Psoas muscle (tissue), 7 donors: ENCODE measurements at regions not wholly inside any gene's neighbourhood (a gene's known extent, or its start where the extent isn't known, plus 50 kb on each side); places are given as distances from the start of the nearest gene placed in this dataset.
"Not testable (repeated sequence)": the region's sequence is repeated elsewhere in the genome, so short reads cannot be mapped to it uniquely, and the experiment has no call there.

Experiments
- ATAC-seq, 4 donors: fragments of 200-7000 bp; cut with Tn5 transposase; one replicate each; pipeline ENCODE4 v1.9.1; 2020; ENCODE audit warnings: moderate library complexity in 3 of 4, mild to moderate bottlenecking in 2 of 4
- DNase-seq, 2 donors: peaks; one replicate each; pipeline ENCODE4 v3.0.0-alpha.2; 2020
- H3K27ac ChIP-seq: fragments of 200-600 bp; one replicate; pipeline ENCODE4 v1.8.0; 2022
- H3K27me3 ChIP-seq, 3 donors: fragments of 200-600 bp in 1 of 3; one replicate each; pipeline versions ENCODE4 v1.6.1 to v1.8.0; 2013 to 2022; ENCODE audit warnings: low read length in 2 of 3, mild to moderate bottlenecking in 2 of 3, moderate library complexity in 1 of 3; ENCODE audit not compliant: insufficient read depth in 3 of 3
- H3K36me3 ChIP-seq, 2 donors: fragments of 200-600 bp in 1 of 2; one replicate each; pipeline versions ENCODE4 v1.6.1 to v1.8.0; 2013 to 2022; ENCODE audit warnings: low read depth in 1 of 2, mild to moderate bottlenecking in 1 of 2, moderate library complexity in 1 of 2; ENCODE audit not compliant: insufficient read depth in 1 of 2
- H3K4me1 ChIP-seq: fragments of 200-600 bp; one replicate; pipeline ENCODE4 v1.8.0; 2022
- H3K4me3 ChIP-seq: fragments of 200-600 bp; one replicate; pipeline ENCODE4 v1.8.0; 2022; ENCODE audit warnings: mild to moderate bottlenecking
- H3K9me3 ChIP-seq: fragments of 200-600 bp; one replicate; pipeline ENCODE4 v1.8.0; 2022
- WGBS, 3 donors: extraction: QIAGEN DNeasy Blood & Tissue Kit; methylation state at CpG; one replicate each; pipeline versions ENCODE4 v1.1.6 to v1.1.7; 2013; 5-methylcytosine and 5-hydroxymethylcytosine counted together
- intact Hi-C, 2 donors: fragments of 100-400 bp; cut with DNase I; formaldehyde crosslinking; loops; one replicate each; pipeline versions ENCODE4 v1.11.0 to v1.14.2; 2022
- TF ChIP-seq, protein P1 (sequence below): fragments of 200-600 bp; IDR thresholded peaks from one replicate; pipeline ENCODE4 v1.8.0; 2022; ENCODE audit warnings: antibody characterized with exemption
- donor health status: healthy with polysubstance abuse.
- donor health status: DM: no; HTN: no; CAD: no; lungs with moderate emphysema.
- donor health status: Bipolar disorder and iron deficiency.
- donor health status: healthy.
- donor health status: DM: yes; HTN: yes; CAD: no.
- donor health status: DM: no; HTN: no; CAD: no.
- donor health status: DM: yes; HTN: yes; CAD: no.

DNA sequence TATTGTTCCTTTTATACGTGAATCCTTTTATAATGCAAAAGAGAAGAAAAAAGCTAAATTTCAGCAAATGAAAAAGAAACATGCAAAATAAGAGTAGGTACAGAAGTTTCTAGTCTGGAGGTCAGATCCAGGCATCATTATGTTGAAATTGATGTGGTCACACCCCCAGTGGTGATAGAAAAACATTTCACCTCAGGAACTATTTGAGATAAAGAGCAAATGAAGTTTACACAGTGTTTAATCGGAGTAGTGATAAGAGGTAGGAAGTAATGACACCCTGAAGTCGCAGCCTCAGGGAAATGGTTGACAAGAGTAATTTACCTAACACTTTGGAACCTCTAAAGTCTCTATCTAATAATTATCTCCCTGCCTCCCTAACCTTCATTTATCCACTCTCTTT, 536.0 kb upstream of the STEAP1 start:
- TF ChIP-seq, protein P1, sequence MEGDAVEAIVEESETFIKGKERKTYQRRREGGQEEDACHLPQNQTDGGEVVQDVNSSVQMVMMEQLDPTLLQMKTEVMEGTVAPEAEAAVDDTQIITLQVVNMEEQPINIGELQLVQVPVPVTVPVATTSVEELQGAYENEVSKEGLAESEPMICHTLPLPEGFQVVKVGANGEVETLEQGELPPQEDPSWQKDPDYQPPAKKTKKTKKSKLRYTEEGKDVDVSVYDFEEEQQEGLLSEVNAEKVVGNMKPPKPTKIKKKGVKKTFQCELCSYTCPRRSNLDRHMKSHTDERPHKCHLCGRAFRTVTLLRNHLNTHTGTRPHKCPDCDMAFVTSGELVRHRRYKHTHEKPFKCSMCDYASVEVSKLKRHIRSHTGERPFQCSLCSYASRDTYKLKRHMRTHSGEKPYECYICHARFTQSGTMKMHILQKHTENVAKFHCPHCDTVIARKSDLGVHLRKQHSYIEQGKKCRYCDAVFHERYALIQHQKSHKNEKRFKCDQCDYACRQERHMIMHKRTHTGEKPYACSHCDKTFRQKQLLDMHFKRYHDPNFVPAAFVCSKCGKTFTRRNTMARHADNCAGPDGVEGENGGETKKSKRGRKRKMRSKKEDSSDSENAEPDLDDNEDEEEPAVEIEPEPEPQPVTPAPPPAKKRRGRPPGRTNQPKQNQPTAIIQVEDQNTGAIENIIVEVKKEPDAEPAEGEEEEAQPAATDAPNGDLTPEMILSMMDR, result no peak
- no peaks in the 10 kb centered on the region for H3K4me1 ChIP-seq
- H3K4me3 ChIP-seq, result no peak overlapping the region
- H3K27ac ChIP-seq, result no peak overlapping the region
- ATAC-seq (no peak), DNase-seq (no peak)
- H3K27me3 ChIP-seq, result no peaks in the 10 kb centered on the region
- WGBS, 3 donors, result 60 to 71% (median 62%) methylated on average over 3 of the region's 3 CpGs
- intact Hi-C loops, result no loop called here
- H3K36me3 ChIP-seq, result no peaks in the 10 kb centered on the region
- H3K9me3 ChIP-seq, result no peaks in the 10 kb centered on the region

DNA sequence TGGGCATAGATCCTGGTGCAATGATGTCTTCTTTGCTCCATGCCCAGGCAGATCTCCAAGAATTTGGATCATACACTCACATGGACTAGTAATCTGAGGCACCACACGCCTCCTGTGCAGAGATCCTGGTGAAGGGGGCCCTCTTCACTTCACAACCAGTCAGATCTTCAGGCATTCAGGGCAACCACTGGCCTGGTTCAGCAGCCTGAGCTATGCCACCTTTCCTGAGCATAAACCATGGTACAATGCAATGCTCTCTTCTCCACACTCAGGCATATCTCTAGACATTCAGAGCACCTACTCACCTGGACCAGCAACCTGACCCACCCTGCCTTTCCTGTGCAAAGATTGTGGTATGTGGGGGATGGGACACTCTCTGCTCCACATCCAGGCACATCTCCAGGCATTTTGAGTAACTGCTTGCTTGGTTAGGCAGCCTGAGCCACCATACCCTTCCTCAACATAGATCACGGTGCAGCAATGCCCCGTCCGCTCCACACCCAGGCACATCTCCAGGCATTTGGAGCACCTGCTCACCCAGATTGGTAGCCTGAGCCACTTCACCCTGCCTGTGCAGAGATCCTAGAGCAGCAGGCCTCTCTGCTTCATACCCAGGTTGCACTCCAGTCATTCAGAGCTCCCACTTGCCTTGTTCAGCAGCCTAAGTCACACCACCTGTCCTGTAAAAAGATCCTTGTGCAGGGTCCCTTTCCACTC, 532.2 kb upstream of the STEAP1 start:
- no peak for ATAC-seq
- Histone ChIP-seq H3K4me3 (no peak overlapping the region), H3K9me3 (no peaks in the 10 kb centered on the region), H3K27ac (no peak overlapping the region), H3K27me3 (no peaks in the 10 kb centered on the region), H3K36me3 (no peaks in the 10 kb centered on the region), H3K4me1 (no peaks in the 10 kb centered on the region)
- intact Hi-C loops, result no loop called here
- TF ChIP-seq, protein P1, result no peak
- 78 to 80% (median 78%) methylated on average over 4 of the region's 4 CpGs for WGBS, 3 donors
- no peak for DNase-seq

- H3K36me3 ChIP-seq, result no peaks in the 10 kb centered on the region
- H3K4me3 ChIP-seq, result no peak overlapping the region
- TF ChIP-seq, protein P1, result peak; percentile 35
- H3K27me3 ChIP-seq, result no peaks in the 10 kb centered on the region
- no peaks in the 10 kb centered on the region for H3K9me3 ChIP-seq
- no peak for ATAC-seq
- no peak overlapping the region for H3K27ac ChIP-seq
- no peaks in the 10 kb centered on the region for H3K4me1 ChIP-seq
- WGBS, 3 donors, result 6 to 14% (median 10%) methylated on average over 1 of the region's 1 CpG
- intact Hi-C loops, result no loop called here
- DNase-seq, result no peak
These were observed 531.1 kb upstream of the STEAP1 start for GRCh38 chr7:89623018-89623672.

GRCh38 chr7:89624155-89624554, 530.1 kb upstream of the STEAP1 start:
- DNase-seq, H3K27ac ChIP-seq, H3K4me1 ChIP-seq, ATAC-seq, H3K27me3 ChIP-seq, H3K9me3 ChIP-seq, H3K4me3 ChIP-seq, H3K36me3 ChIP-seq, intact Hi-C loops: not testable (repeated sequence)
- WGBS, 3 donors, result 86 to 90% (median 88%) methylated on average over 5 of the region's 5 CpGs

DNA sequence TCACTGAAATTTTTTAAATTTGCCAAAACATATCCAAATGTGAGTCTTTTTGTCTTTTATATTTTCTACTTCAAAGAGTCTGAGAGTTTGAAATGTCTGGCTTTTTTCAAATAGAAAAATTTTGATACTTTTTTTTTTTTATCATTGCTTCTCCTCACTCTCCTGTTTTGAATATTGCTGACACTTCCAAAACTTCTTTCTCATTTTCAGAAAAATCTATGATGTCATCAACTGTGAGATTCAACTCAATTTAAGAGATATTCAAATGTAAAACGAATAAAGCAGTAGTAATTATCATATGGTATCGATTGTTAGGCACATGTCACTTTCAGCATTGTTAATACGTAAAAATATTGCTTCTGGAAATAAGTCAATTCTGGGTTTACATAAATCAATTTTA, 505.8 kb upstream of the STEAP1 start:
- Histone ChIP-seq H3K27ac (no peak overlapping the region), H3K9me3 (no peaks in the 10 kb centered on the region), H3K36me3 (no peaks in the 10 kb centered on the region), H3K4me1 (no peaks in the 10 kb centered on the region), H3K27me3 (no peaks in the 10 kb centered on the region), H3K4me3 (no peak overlapping the region)
- no peak for DNase-seq
- no peak for ATAC-seq
- intact Hi-C loops, result no loop called here
- TF ChIP-seq, protein P1, result no peak
- WGBS, 3 donors, result 83 to 86% (median 84%) methylated on average over 3 of the region's 3 CpGs
